Tibial artery (tissue), 4 donors: ENCODE measurements at regions not wholly inside any gene's neighbourhood (a gene's known extent, or its start where the extent isn't known, plus 50 kb on each side); places are given as distances from the start of the nearest gene placed in this dataset.

Source experiments
- DNase-seq, 2 donors: peaks; one replicate each; pipeline ENCODE4 v3.0.0-alpha.2; 2019
- H3K27ac ChIP-seq, 2 donors: fragments of 200-600 bp; sonication (generic) in 1 of 2; 1 replicate in 1 of 2; 2 replicates in 1 of 2; pipeline ENCODE4 v1.5.1; 2018 to 2019; ENCODE audit warnings: mild to moderate bottlenecking in 1 of 2
- H3K27me3 ChIP-seq, 2 donors: fragments of 200-600 bp; sonication (generic) in 1 of 2; one replicate each; pipeline versions ENCODE4 v1.5.1 to v1.6.0; 2016 to 2019
- H3K36me3 ChIP-seq, 3 donors: fragments of 200-600 bp; sonication (generic) in 2 of 3; one replicate each; pipeline ENCODE4 v1.5.1; 2016 to 2019; ENCODE audit warnings: mild to moderate bottlenecking in 2 of 3
- H3K4me1 ChIP-seq, 4 donors: fragments of 200-600 bp; sonication (generic) in 2 of 4; 1 replicate in 3 of 4; 2 replicates in 1 of 4; pipeline ENCODE4 v1.5.1; 2016 to 2019
- H3K4me3 ChIP-seq, 2 donors: fragments of 200-600 bp; sonication (generic) in 1 of 2; 1 replicate in 1 of 2; 2 replicates in 1 of 2; pipeline ENCODE4 v1.5.1; 2018 to 2019; ENCODE audit warnings: mild to moderate bottlenecking in 2 of 2
- H3K9me3 ChIP-seq, 3 donors: fragments of 200-600 bp; sonication (generic) in 1 of 3; one replicate each; pipeline ENCODE4 v1.5.1; 2016 to 2019
- CTCF ChIP-seq, 2 experiments: fragments of 200-600 bp in 1 of 2; fragments of 450-650 bp in 1 of 2; IDR thresholded peaks; one replicate each; pipeline ENCODE4 v1.5.1; 2017 to 2019; ENCODE audit warnings: antibody characterized with exemption in 2 of 2, mild to moderate bottlenecking in 1 of 2, moderate library complexity in 1 of 2
- intact Hi-C: fragments of 100-400 bp; cut with DNase I; formaldehyde crosslinking; loops from one replicate; pipeline ENCODE4 v1.15.0; 2023; ENCODE audit warnings: low total_unique reads

- Histone ChIP-seq H3K9me3 (no peaks in the 10 kb centered on the region), H3K4me1 (no peaks in the 10 kb centered on the region), H3K27me3 (no peaks in the 10 kb centered on the region), H3K27ac (no peak overlapping the region), H3K36me3 (no peaks in the 10 kb centered on the region), H3K4me3 (no peak overlapping the region)
- no peak for TF ChIP-seq CTCF (IDR thresholded peaks at IDR 0.05)
- intact Hi-C loops, result no loop called here
- DNase-seq, result no peak
Observed at GRCh38 chr5:103360475-103360874, 101.9 kb downstream of the MACIR start.

GRCh38 chr5:103358305-103358995 is 99.9 kb downstream of the MACIR start:
- H3K27ac ChIP-seq, result no peak overlapping the region
- DNase-seq, result no peak
- TF ChIP-seq CTCF (IDR thresholded peaks at IDR 0.05), result no peak
- H3K4me3 ChIP-seq, result no peak overlapping the region
- H3K36me3 ChIP-seq, result no peaks in the 10 kb centered on the region
- intact Hi-C loops, result no loop called here
- no peaks in the 10 kb centered on the region for H3K4me1 ChIP-seq
- no peaks in the 10 kb centered on the region for H3K9me3 ChIP-seq
- no peaks in the 10 kb centered on the region for H3K27me3 ChIP-seq

- Histone ChIP-seq H3K4me3 (no peak overlapping the region), H3K36me3 (no peaks in the 10 kb centered on the region), H3K4me1 (no peaks in the 10 kb centered on the region), H3K27me3 (no peaks in the 10 kb centered on the region), H3K27ac (no peak overlapping the region), H3K9me3 (no peaks in the 10 kb centered on the region)
- intact Hi-C loops, result no loop called here
- no peak for DNase-seq
- no peak for TF ChIP-seq CTCF (IDR thresholded peaks at IDR 0.05)
Observed at GRCh38 chr5:103357636-103358035, 99.1 kb downstream of the MACIR start.

- no peak for DNase-seq
- intact Hi-C loops, result no loop called here
- H3K36me3 ChIP-seq, result no peaks in the 10 kb centered on the region
- no peak for TF ChIP-seq CTCF (IDR thresholded peaks at IDR 0.05)
- no peaks in the 10 kb centered on the region for H3K4me1 ChIP-seq
- no peak overlapping the region for H3K27ac ChIP-seq
- H3K4me3 ChIP-seq, result no peak overlapping the region
- H3K27me3 ChIP-seq, result no peaks in the 10 kb centered on the region
- no peaks in the 10 kb centered on the region for H3K9me3 ChIP-seq
Observed at GRCh38 chr5:103356350-103357091, 98.0 kb downstream of the MACIR start.

- DNase-seq, result no peak
- Histone ChIP-seq H3K36me3 (no peaks in the 10 kb centered on the region), H3K27ac (no peak overlapping the region), H3K4me1 (no peaks in the 10 kb centered on the region), H3K4me3 (no peak overlapping the region), H3K9me3 (no peaks in the 10 kb centered on the region), H3K27me3 (no peaks in the 10 kb centered on the region)
- intact Hi-C loops, result no loop called here
- no peak for TF ChIP-seq CTCF (IDR thresholded peaks at IDR 0.05)
Observed at GRCh38 chr5:103355579-103355978, 97.0 kb downstream of the MACIR start.
